Uterus (tissue), 3 donors: ENCODE measurements at regions not wholly inside any gene's neighbourhood (a gene's known extent, or its start where the extent isn't known, plus 50 kb on each side); places are given as distances from the start of the nearest gene placed in this dataset.

ENCODE experiments used
- DNase-seq, 2 donors: peaks; one replicate each; pipeline ENCODE4 v3.0.0-alpha.2; 2019 to 2020
- H3K27ac ChIP-seq, 2 donors: fragments of 200-600 bp; sonication (generic); 1 replicate in 1 of 2; 2 replicates in 1 of 2; pipeline ENCODE4 v1.5.1; 2016 to 2018
- H3K27me3 ChIP-seq, 2 donors: fragments of 200-600 bp; sonication (generic); one replicate each; pipeline ENCODE4 v1.5.1; 2018 to 2019; ENCODE audit warnings: control low read depth in 1 of 2
- H3K36me3 ChIP-seq, 2 donors: fragments of 200-600 bp; sonication (generic); one replicate each; pipeline ENCODE4 v1.5.1; 2019; ENCODE audit warnings: control low read depth in 1 of 2
- H3K4me1 ChIP-seq, 2 donors: fragments of 200-600 bp; sonication (generic); one replicate each; pipeline ENCODE4 v1.5.1; 2018 to 2019; ENCODE audit warnings: control low read depth in 1 of 2
- H3K4me3 ChIP-seq, 2 donors: fragments of 200-600 bp; sonication (generic); 1 replicate in 1 of 2; 2 replicates in 1 of 2; pipeline ENCODE4 v1.5.1; 2018 to 2019; ENCODE audit warnings: mild to moderate bottlenecking in 1 of 2
- H3K9me3 ChIP-seq, 2 donors: fragments of 200-600 bp; sonication (generic); one replicate each; pipeline ENCODE4 v1.5.1; 2019; ENCODE audit warnings: control low read depth in 1 of 2
- POLR2A ChIP-seq, 2 donors: fragments of 450-650 bp; IDR thresholded peaks; one replicate each; pipeline ENCODE4 v1.6.1; 2016; ENCODE audit warnings: antibody characterized with exemption in 2 of 2, mild to moderate bottlenecking in 1 of 2, moderate library complexity in 1 of 2
- intact Hi-C: fragments of 100-400 bp; cut with DNase I; formaldehyde crosslinking; loops from one replicate; pipeline ENCODE4 v1.15.1; 2023; ENCODE audit warnings: low total_unique reads
- TF ChIP-seq, protein P1 (sequence below), 4 experiments: fragments of 200-600 bp in 2 of 4; fragments of 450-650 bp in 2 of 4; sonication (generic) in 2 of 4; IDR thresholded peaks; one replicate each; pipeline ENCODE4 v1.5.1; 2016 to 2019; ENCODE audit warnings: antibody characterized with exemption in 4 of 4, mild to moderate bottlenecking in 2 of 4, moderate library complexity in 1 of 4
- donor health status: DM: yes; HTN: yes; CAD: no.

DNA sequence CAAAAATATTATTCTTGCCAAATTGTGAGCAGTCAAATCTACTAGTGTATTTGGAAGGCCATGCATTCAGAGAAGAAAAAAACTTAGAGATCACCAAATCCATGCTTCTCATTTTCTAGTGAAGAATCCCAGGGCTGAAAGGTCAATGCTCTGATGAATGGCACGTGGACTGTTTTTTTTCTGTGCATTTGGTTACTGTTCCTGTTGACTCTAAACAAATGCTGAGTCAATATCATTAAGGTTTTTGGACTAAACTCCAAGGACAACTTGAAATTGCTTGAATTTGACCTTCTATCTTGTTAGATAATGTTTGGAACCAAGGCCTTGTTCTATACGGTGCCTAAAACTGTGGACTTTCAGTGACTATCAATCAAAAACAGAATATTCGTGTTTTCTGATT lies 142.2 kb downstream of the OSTF1 start:
- no peak overlapping the region for H3K27ac ChIP-seq
- no peak for DNase-seq
- no peaks in the 10 kb centered on the region for H3K9me3 ChIP-seq
- H3K4me3 ChIP-seq, result no peak overlapping the region
- no peak for TF ChIP-seq POLR2A (IDR thresholded peaks at IDR 0.05)
- TF ChIP-seq, protein P1, sequence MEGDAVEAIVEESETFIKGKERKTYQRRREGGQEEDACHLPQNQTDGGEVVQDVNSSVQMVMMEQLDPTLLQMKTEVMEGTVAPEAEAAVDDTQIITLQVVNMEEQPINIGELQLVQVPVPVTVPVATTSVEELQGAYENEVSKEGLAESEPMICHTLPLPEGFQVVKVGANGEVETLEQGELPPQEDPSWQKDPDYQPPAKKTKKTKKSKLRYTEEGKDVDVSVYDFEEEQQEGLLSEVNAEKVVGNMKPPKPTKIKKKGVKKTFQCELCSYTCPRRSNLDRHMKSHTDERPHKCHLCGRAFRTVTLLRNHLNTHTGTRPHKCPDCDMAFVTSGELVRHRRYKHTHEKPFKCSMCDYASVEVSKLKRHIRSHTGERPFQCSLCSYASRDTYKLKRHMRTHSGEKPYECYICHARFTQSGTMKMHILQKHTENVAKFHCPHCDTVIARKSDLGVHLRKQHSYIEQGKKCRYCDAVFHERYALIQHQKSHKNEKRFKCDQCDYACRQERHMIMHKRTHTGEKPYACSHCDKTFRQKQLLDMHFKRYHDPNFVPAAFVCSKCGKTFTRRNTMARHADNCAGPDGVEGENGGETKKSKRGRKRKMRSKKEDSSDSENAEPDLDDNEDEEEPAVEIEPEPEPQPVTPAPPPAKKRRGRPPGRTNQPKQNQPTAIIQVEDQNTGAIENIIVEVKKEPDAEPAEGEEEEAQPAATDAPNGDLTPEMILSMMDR (IDR thresholded peaks at IDR 0.05), result no peak
- H3K36me3 ChIP-seq, result no peaks in the 10 kb centered on the region
- no peaks in the 10 kb centered on the region for H3K4me1 ChIP-seq
- intact Hi-C loops, result no loop called here
- no peaks in the 10 kb centered on the region for H3K27me3 ChIP-seq

DNA sequence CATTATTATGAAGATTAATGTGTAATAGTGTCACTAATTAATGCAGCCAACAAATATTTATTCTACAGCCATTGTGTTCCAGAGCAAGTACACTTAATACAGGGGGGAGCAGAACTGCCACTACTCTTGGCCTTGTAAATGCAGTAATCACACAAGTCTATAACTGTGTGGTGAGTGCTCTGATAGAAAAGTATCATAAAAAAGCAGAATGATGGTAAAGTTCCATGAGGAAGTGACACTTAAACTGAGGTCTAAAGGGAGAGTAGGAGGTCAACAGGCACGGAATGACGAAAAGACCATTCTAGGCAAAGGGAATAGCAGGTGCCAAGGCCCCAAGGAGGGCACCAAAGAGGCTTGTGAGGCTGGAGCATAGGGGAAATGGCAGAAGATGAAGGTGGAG lies 142.9 kb downstream of the OSTF1 start:
- H3K4me3 ChIP-seq, result no peak overlapping the region
- no peaks in the 10 kb centered on the region for H3K36me3 ChIP-seq
- H3K9me3 ChIP-seq, result no peaks in the 10 kb centered on the region
- no peaks in the 10 kb centered on the region for H3K27me3 ChIP-seq
- TF ChIP-seq POLR2A (IDR thresholded peaks at IDR 0.05), result no peak
- TF ChIP-seq, protein P1 (IDR thresholded peaks at IDR 0.05), result no peak
- no peak overlapping the region for H3K27ac ChIP-seq
- intact Hi-C loops, result no loop called here
- DNase-seq, result no peak
- no peaks in the 10 kb centered on the region for H3K4me1 ChIP-seq

DNA sequence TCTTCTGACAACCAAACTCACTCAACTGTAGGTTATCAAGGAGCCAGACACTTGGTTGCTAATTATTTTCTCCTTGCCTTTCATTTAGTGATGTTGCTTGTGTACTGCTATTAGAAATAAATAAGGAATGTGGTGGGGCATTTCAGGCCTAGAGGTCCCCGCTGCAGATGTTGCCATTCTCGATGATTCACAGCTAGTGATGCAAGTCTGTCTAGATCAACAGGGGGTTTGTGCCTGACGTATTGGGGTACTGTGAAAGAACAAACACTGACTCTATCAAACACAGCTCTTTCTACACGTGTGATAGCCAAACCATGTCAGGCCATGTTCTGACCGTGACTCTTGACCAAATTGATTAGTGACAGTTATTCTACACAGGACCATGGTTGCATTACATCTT lies 144.7 kb downstream of the OSTF1 start:
- Histone ChIP-seq H3K27ac (no peak overlapping the region), H3K4me3 (no peak overlapping the region), H3K4me1 (no peaks in the 10 kb centered on the region), H3K27me3 (no peaks in the 10 kb centered on the region), H3K9me3 (no peaks in the 10 kb centered on the region), H3K36me3 (no peaks in the 10 kb centered on the region)
- no peak for DNase-seq
- intact Hi-C loops, result no loop called here
- TF ChIP-seq, protein P1 (IDR thresholded peaks at IDR 0.05), result no peak

DNA sequence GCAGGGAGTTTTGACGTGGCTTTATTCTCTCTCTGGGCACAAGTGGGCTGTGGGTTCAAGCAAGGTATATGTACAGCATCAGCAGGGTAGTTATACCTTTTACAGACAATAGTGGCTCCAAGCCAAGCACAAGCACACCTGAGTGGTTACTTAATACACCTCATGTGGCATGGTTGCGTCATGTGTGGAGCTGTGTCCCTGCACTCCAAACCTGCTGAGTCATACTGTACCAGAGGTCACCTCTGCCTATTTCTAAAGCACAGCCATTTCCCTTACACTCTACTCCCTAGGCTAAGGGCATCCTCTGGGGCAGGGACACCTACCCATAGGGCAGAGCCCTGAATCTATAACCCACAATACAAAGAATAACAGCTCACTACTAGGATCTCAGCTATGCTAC lies 147.3 kb downstream of the OSTF1 start:
- TF ChIP-seq, protein P1 (IDR thresholded peaks at IDR 0.05), result no peak
- TF ChIP-seq POLR2A (IDR thresholded peaks at IDR 0.05), result no peak
- no peak for DNase-seq

DNA sequence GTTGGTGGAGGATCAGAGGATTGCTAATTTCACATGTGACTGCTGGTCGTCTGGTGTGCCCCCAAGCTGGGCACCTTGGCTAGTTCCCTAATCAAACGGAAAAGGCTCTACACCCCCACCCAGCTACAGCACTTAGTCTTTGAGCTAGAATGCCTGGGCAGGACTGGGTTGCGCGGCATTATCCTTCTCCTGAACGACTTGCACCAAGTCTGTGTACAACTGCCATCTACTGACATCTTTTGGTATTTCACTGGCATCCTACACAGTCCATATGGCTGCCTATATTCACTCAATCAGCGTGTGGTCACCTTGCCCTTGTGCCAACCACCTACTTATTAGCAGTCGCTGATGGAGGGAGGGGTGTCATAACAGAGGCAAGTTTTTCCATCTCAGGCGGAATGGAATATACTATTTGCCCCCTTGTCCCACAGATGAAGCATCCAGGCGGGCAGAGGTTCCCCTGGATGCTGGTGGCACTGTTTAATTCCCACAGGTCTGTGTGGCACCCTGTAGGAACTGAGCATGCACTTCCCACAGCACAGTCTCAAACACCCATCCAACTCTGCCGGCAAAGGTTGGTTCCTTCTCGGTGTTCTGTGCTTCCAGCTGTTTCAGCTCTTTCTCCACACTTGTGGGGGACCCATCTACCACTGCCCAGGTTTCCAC lies 150.1 kb downstream of the OSTF1 start:
- H3K27me3 ChIP-seq, result no peaks in the 10 kb centered on the region
- H3K4me3 ChIP-seq, result no peak overlapping the region
- no peak overlapping the region for H3K27ac ChIP-seq
- no peak for DNase-seq
- no peaks in the 10 kb centered on the region for H3K36me3 ChIP-seq
- intact Hi-C loops, result no loop called here
- no peaks in the 10 kb centered on the region for H3K4me1 ChIP-seq
- no peaks in the 10 kb centered on the region for H3K9me3 ChIP-seq
- TF ChIP-seq, protein P1 (IDR thresholded peaks at IDR 0.05), result peak in 3 of 4 experiments; percentile 5 to 32 (median 25)
- no peak for TF ChIP-seq POLR2A (IDR thresholded peaks at IDR 0.05)

More for the DNA sequence above, 147.3 kb downstream of the OSTF1 start:
- no peaks in the 10 kb centered on the region for H3K9me3 ChIP-seq
- no peaks in the 10 kb centered on the region for H3K36me3 ChIP-seq
- intact Hi-C loops, result no loop called here
- H3K4me3 ChIP-seq, result no peak overlapping the region
- no peak overlapping the region for H3K27ac ChIP-seq
- H3K27me3 ChIP-seq, result no peaks in the 10 kb centered on the region
- no peaks in the 10 kb centered on the region for H3K4me1 ChIP-seq
